Stimulated activated CD8-positive, alpha-beta memory T cell treated with anti-CD3 and anti-CD28 coated beads, Interleukin-4, amount 100 ng/mL, for 1 hour (primary cell): ENCODE measurements at regions not wholly inside any gene's neighbourhood (a gene's known extent, or its start where the extent isn't known, plus 50 kb on each side); places are given as distances from the start of the nearest gene placed in this dataset.
"Not testable (repeated sequence)": the region's sequence is repeated elsewhere in the genome, so short reads cannot be mapped to it uniquely, and the experiment has no call there.

Experiments
- DNase-seq, 2 donors: peaks; one replicate each; pipeline ENCODE4 v3.0.0-alpha.2; 2020; ENCODE audit warnings: low read depth in 2 of 2, low spot score in 1 of 2

DNA sequence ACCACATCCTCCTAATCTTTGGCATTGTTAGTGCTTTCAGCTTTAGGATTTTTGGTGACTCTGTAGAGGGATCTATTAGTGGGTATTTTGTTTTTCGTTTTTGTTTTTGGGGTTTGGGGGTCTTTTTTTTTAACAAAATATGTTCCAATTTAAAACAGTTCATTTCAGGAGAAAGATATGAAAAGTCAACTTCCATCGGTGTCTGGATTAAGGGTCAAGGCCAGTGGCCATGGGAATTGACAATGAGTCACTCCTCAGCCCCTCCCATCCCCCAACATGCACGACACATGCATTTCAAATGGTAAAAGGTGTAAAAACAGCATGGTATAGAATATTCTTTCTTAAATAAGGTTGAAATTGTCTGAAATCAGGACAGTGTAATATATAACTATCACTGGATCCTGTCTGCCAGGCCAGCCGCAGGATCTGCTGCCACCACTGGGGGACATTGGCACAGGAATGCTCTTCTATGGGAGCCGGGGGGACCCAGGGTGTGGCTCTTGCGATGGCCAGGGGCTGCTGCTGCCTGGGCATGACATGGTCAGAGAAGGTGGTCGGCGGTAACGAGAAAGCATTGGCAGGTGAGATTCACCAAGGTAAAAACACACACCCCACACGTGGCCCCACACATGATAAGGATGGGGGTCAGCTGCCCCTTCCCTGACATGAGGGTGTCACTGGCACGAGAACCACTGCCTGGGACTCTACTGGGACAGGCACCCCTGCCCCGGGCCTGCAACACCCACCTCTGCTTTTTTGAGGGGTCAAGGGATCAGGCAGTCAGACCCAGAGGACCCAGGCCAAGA lies 126.2 kb upstream of the KCTD7 start:
- no peak for DNase-seq

DNA sequence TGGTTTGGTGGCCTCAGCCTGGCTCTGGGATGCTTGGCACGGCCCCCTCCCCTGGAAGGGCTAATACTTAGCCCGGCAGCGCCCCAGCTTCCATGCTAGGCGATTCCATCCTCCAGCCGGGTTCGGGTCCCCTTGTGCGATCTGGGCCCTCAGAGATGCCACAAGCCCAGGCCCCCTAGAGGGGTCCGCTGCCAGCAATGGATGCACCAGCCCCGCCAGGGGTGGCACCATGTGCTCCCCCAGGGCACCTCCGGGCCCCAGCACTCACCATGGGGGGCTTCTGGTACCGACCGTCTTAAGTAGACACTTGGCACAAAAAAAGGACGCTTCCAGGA lies 125.7 kb upstream of the KCTD7 start:
- no peak for DNase-seq

DNA sequence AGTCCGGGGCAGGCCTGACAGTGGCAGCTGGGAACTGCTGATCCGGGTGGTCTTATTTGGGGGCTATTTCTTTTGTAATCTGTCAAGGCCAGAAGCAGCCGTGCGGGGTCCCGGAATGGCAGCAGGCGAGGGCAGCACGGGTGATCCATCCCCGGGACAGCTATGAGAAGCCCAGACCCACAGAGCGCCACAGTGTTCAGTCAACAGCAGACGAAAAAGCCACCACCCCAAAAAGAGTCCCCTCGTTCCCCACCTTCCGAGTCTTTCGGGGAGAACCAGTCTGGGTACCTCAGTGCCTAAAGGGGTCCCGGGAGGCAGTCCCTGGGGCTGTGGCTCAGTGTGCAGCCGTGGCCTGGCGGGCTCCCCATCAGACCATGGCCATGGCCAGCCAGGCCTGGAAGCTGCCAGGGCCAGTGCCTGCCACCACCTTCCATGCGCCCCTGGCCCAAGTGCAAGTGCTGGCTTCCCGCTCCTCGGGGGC lies 125.1 kb upstream of the KCTD7 start:
- DNase-seq, result no peak

DNA sequence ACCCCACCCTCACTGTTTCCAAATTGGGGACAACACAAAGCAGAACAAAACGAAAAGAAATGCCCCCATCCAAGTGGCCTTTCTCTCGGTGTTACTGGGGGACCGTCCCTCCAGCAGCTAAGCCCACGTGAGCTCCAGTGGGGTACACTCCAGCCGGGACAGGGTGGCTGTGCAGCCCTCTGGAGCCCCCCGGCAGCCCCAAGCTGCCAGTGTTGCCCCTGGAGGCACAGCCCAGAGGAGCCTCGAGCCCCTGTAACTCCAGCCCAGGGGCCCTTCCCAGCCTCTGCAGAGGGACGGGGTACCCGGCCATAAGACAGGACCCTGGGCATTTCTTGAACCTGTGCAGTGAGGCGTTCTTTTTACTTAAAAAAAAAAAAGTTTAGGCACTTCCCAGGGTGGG lies 124.5 kb upstream of the KCTD7 start:
- no peak for DNase-seq

DNA sequence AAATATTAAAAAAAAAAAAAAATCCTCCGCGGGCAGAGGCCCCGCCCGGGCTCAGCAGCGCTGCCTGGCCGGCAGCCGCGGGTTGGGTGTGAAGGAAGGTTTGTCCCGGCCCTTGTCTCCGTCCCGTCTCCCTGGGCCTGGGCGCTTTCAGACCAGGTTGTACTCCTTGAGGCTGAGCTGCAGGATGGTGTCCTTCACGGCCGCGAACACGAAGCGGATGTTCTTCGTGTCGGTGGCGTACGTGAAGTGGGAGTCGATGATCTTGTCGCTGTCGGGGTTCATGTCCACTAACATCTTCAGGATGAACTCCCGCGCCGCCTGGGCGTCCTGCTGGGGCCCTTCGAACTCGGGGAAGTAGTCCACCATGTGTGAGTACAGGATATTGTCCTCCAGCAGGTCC lies 123.7 kb upstream of the KCTD7 start:
- DNase-seq, result no peak

DNA sequence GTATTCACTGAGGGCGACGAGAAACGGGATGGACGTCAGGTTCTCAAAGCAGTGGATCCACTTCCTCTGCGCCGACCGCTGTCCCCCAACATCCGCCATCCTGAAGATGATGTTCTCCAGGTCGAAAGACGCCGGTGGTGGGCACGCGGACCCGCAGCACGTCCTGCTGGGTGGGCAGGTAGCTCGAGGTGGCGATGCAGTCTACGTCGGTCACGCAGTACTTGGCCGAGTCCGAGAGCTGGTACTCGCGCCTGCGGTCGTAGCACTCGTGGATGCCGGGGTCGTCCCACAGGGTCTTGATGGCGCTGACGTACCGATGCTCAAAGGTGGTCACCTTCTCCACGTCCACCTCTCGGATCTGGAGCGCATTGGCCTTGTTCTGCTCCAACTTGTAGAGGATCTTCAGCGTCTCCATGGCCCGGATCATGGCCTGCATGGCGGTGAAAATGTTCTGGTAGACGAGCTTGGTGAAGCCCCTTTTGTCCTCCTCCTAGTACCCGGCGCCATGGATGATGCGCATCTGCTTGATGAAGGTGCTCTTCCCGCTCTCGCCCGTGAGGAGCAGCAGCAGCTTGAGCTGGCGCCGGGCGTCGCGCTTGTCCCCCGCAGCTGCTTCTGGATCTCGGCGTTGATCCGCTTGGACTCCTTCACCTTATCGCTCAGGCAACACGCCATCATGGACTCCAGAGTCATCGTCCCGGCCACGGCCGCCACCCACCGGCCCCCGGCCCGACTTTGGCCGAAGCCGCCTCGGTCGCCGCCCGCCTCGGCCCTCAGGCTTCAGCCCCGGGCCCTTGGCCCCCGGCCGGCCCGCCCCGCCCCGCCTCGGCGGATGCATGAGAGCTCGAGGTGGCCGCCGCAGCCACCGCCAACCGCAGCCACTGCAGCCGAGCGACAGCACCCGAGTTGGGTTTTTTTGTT lies 122.9 kb upstream of the KCTD7 start:
- DNase-seq, result no peak

DNA sequence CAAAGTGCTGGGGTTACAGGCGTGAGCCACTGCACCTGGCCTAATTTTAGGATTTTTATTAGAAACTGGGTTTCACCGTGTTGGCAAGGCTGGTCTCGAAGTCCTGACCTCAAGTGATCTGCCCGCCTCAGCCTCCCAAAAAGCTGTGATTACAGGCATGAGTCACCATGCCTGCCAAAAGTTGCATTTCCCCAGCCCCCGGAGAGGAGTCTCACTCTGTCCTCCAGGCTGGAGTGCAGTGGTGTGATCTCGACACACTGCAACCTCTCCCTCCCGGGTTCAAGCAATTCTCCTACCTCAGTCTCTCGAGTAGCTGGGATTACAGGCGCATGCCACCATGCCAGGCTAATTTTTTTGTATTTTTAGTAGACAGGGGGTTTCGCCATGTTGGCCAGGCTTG lies 122.0 kb upstream of the KCTD7 start:
- DNase-seq, result not testable (repeated sequence)

DNA sequence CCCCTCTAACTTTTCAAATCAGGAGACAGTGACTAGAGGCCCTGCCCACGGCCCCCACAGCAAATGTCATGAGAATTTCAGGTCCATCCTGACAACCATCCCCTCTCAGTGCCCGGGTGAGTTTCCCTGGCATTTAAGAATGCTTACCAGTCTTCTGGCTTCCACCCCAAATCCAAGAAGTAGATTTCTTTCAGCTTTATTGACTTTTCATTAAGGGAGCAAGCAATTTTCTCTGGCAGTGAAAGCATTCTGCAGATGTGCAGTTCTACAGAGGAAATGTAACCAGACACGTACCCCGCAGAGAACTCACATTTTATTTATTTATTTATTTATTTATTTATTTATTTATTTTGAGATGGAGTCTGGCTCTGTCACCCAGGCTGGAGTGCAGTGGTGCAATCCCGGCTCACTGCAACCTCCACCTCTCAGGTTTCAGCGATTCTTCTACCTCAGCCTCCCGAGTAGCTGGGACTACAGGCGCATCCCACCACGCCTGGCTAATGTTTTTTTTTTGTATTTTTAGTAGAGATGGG lies 120.9 kb upstream of the KCTD7 start:
- no peak for DNase-seq

DNA sequence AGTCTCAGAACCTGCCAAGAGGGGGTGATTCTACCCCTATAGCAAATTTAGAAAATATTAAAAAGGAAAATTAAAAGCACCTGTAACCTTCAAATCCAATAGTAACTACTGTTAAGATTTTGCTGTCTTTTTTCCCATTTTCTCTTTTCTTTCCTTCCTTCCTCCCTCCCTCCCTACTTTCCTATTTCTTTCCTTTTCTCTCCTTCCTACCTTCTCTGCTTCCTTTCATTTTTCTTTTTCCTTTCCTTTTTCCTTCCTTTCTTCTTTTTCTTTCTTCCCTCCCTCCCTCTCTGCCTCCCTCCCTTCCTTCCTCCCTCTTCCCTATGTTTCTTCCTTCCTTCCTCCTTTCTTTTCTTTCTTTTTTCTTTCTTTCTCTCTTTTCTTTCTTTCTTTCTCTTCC lies 120.2 kb upstream of the KCTD7 start:
- no peak for DNase-seq

DNA sequence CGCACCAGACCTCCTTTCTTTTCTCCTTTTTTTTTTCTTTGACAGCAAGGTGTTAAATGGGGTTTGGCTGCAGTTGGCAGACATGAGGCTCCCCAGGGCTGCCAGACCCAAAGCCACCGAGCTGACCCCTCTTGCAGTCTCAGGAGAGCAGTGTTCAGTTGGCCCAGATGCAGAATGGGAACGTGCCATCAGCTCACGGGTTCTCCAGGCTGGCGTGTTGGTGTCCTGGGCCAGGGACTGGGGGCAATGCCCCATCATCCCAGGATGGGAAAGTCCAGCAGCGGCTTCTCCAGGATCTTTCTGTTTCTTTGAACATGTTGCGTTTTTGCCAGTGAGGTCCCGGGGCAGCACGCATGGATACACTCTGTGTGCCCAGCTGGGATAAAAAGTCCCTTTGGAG lies 114.6 kb upstream of the KCTD7 start:
- DNase-seq, result no peak

DNA sequence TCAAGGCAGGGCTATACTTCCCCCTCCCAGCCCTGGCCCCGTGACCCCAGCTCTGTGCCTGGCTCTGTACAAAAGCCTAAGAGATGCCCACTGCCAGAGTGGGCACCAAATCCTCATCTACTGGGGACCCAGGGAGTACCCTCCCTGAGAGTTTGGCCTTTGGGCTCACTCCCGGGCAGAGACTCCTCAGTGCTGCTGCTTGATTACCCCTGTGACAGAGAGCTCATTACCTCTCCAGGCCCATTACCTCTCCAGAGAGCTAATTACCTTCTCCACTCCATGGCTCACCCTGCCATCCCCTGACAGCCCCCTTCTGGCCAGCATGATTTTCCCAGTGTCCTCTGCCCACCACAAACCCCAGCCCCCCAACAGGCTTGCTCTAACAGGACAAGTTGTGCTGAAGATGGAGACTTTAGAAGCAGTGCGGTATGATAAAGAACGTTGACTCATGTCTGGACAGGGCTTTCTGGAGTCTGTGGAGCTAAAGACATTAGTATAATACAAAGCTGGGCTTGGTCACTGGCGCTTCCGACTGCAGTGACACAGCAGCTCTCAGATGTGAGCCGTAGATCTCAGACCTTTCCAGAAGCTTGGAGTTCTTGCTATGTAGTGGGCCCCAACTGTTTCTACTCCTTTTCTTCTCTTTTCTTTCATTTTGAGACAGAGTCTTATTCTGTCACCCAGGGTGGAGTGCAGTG lies 111.3 kb upstream of the KCTD7 start:
- no peak for DNase-seq

DNA sequence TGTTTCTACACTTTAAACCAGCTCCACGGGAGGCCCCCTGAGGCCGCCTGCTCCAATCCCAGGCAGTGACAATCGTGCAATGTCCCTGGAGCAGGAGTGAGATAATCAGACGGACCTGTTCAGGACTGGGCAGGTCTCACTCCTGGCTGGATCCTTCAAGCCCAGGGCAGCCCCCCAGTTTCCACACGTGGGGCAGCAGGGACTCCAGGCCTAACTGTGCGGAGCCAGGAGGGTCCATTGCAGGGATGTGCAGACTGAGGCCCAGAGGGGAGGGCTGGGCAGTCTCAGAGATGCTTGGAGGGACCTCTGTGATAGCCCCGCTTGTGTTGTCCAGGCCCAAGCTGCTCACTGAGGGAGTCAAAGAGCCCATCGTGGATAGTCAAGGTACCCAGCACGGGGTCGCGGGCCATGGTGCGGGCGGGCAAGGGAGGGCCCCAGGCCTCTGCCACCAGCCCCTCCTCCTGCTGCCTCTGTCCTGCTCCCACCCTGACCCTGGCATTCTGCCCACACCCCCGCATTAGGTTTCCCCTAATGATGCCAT lies 110.5 kb upstream of the KCTD7 start:
- no peak for DNase-seq

DNA sequence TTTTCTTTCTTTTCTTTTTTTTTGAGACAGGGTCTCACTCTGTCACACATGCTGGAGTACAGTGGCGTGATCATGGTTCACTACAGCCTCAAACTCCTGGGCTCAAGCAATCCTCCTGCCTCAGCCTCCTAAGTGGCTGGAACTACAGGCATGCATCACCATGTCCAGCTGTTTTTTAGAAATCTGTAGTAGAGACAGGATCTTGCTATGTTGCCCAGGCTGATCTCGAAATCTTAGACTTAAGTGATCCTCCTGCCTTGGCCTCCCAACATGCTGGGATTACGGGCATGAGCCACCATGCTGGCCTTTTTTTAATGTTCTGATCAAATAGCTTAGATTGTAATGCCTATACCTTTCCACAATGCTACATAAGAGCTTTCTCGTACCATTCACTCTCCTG lies 107.0 kb upstream of the KCTD7 start:
- DNase-seq, result no peak

DNA sequence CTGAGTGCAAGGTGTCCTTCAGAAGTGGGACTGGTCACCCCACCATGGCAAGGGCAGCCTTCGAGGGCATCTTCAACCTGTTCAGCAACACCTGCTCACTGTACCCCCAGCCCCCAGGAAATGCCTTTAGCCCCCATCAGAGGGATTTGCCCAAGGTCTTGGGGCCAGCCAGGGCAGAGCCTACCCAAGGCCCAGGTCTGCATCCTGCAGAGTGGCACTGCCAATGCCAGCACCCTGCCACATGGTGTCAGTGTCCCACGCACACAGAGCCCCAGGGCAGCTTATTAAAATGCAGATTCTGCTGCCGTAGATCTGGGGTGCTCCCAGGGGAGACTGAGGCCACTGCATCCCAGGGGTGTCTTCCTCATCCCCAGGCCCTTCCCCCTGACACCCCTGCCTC lies 106.2 kb upstream of the KCTD7 start:
- no peak for DNase-seq

DNA sequence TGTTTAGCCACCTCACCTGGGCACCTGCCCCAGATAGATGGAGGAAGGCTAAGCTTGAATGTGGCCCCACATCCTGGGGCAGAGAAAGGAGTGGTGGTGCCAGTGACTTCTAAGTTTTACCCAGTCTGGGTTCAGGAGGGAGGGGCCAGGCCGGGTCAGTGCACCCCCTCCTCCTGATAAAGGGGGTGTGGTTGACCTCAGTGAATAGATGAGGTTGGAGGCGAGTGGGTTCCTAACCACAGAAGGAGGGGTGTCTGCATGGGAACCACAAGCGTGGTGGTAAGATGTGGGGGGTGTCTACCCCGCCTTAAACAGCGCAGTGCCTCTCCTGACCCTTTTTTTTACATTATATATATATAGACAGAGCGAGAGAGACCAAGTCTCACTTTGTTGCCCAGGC lies 105.3 kb upstream of the KCTD7 start:
- DNase-seq, result no peak

DNA sequence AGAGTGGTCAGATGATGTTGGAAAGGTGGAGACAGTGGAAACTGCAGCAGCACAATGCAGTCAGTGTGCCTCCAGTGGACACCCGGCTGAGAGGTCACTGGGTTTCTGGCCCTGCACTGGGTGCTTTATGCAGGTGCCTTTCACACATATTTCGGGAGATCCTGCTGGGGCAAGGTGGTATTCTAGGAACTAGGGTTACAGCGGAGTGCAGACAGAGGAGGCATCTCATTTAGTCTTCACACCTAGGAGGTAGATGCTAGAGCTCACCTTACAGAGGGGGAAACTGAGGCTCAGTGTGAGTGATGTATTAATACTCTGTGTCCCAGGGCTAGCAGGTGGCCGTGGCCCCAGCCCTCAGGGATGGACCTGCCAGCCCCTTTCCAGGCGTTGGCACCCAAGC lies 103.9 kb upstream of the KCTD7 start:
- DNase-seq, result no peak

DNA sequence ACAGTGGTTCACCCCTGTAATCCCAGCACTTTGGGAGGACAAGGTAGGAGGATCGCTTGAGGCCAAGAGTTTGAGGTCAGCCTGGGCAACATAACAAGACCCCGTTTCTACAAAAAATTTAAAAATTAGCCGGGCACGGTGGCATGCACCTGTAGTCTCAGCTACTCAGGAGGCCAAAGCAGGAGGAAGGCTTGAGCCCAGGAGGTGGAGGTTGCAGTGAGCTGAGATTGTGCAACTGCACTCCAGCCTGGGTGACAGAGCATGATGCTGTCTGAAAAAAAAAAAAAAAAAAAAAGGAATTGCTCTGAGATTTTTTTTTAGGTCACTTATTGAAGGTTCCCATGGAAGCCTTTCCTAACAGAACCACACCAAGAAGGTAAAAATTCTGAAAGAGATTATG lies 101.9 kb upstream of the KCTD7 start:
- not testable (repeated sequence) for DNase-seq

DNA sequence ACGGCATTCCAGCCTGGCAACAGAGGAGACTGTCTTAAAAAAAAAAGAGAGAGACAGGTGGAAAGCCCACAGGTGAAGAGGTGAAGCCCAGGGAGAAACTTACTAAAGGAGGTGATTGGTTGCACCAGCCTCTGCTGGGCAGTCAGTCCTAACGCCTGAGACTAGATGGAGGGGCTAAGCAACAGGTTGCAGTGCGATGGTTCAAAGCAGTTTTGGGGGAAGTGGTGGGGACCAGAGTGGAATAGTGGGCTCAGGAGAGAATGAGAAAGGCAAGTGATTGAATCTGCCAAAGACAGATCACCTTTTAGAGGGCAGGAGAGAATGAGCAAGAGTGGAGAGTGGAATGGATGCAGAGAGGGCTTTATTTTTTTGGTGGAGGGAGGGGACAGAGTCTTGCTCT lies 100.0 kb upstream of the KCTD7 start:
- DNase-seq, result no peak

DNA sequence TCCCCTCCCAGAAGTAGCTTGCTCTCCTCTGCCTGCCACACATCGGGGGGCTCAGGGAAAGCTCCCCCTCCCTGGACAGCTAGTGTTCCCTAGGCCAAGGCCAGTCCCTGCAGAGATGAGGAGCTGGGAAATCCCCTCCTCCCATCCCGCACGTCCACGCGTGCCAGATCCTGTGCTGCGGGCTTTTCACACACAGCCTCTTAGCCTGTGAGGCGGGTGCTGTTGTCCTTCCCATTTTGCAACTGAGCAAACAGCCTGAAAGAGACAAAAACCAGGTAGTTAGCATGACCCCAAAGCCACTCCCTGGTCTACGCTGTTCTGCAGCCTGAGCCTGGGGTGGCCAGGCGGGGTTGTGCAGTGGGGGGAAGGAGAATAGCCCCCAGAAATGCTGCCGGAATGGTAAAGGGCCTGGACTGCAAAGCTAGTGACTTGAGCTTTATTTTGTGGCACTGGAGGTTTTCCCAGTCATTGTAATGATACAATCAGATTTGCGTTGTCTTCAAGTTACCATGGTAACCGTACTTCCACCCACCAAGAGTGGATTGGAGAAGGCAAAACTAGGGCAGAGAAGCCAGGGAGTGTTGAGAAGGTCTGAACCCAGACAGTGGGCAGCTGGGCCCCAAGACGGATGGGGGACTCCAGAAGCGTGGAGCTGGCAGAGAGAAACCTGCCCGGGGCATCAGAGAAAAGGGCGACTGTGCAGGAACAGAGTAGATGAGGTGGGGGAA lies 98.6 kb upstream of the KCTD7 start:
- DNase-seq, result no peak
